Panc1 (cell line): ENCODE measurements at regions not wholly inside any gene's neighbourhood (a gene's known extent, or its start where the extent isn't known, plus 50 kb on each side); places are given as distances from the start of the nearest gene placed in this dataset.

Experiments used
- CTCF ChIP-seq: fragments of 450-650 bp; IDR thresholded peaks from 2 replicates; pipeline ENCODE4 v1.5.1; 2017; ENCODE audit warnings: mild to moderate bottlenecking
- POLR2AphosphoS5 ChIP-seq: IDR thresholded peaks from 2 replicates; pipeline ENCODE4 v1.6.1; 2012; ENCODE audit warnings: mild to moderate bottlenecking, low read depth, low read length, moderate library complexity
- REST ChIP-seq, 2 experiments: IDR thresholded peaks; 2 replicates each; pipeline ENCODE4 v1.6.1; 2011 to 2012; ENCODE audit warnings: low read depth in 2 of 2, control low read depth in 1 of 2, low read length in 1 of 2, mild to moderate bottlenecking in 1 of 2, moderate library complexity in 1 of 2; ENCODE audit not compliant: insufficient read depth in 1 of 2
- SIN3A ChIP-seq: IDR thresholded peaks from 2 replicates; pipeline ENCODE4 v1.6.1; 2012; ENCODE audit warnings: low read depth, mild to moderate bottlenecking, low read length, moderate library complexity, borderline replicate concordance; ENCODE audit not compliant: insufficient read depth
- TCF7L2 ChIP-seq: IDR thresholded peaks from 2 replicates; pipeline ENCODE4 v1.6.1; 2011; ENCODE audit warnings: mild to moderate bottlenecking, low read depth, low read length, inconsistent platforms

GRCh38 chr10:123393170-123393569, 239.0 kb downstream of the BUB3 start:
- TF ChIP-seq CTCF (no peak), REST (IDR thresholded peaks at IDR 0.05; ENCODE audit: insufficient read depth in 1 of 2, low read depth in 2 of 2, low read length in 1 of 2) (no peak), TCF7L2 (no peak), SIN3A (no peak), POLR2AphosphoS5 (no peak)
